Stimulated activated CD8-positive, alpha-beta memory T cell treated with anti-CD3 and anti-CD28 coated beads, Interleukin-7, amount 100 ng/mL, for 4 hours (primary cell): ENCODE measurements at regions not wholly inside any gene's neighbourhood (a gene's known extent, or its start where the extent isn't known, plus 50 kb on each side); places are given as distances from the start of the nearest gene placed in this dataset.

Experiments
- DNase-seq, 2 donors: peaks; one replicate each; pipeline ENCODE4 v3.0.0-alpha.2; 2020; ENCODE audit warnings: low read depth in 2 of 2

GRCh38 chr3:6097556-6097955 lies 763.4 kb upstream of the GRM7 start:
- no peak for DNase-seq

DNA sequence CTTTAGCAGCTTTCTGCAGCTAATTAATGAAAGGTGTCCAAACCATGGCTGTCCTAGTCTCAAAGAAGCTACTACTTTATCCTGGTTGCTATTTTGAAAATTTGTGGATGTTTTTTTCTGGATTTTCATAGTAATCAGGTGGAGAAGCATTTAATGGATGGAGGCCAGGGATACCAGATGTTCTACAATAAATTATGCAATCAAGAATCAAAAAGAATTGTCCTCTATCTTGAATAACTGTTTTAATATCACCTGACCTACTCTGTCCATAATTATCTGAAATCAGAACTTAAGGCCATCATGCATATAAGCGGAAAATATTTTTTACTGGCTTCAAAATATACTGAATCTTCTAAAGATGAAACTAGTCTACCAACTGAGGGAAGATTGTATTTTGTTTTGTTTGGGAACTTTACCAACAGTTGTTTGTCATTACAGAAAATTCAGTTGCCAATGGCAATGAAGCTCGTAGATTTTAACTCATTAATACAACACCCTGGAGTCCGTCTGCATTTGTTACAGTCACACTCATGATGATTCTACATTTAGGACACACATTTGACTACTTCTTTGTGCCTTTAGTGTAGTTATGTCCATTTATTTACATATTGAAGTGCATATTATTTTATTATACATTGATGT lies 762.3 kb upstream of the GRM7 start:
- no peak for DNase-seq

GRCh38 chr3:6099458-6100075 lies 761.3 kb upstream of the GRM7 start:
- DNase-seq = no peak

DNA sequence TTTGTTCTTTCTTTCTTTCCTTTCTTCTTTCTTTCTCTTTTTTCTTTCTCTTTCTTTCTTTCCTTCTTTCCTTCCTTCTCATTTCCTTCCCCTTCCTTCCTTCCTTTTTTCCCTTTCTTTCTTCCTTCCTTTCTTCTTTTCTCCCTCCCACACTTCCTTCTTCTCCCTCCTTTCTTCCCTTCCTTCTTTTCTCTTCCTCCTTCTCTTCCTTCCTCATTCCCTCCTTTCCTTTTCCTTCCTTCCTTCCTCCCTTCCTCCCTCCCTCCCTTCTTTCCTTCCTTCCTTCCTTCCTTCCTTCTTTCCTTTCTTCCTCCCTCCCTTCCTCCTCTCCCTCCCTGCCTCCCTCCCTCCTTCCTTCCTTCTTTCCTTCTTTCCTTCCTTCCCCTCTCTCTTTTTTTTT lies 755.7 kb upstream of the GRM7 start:
- no peak for DNase-seq

GRCh38 chr3:6108957-6109356 lies 752.0 kb upstream of the GRM7 start:
- no peak for DNase-seq

DNA sequence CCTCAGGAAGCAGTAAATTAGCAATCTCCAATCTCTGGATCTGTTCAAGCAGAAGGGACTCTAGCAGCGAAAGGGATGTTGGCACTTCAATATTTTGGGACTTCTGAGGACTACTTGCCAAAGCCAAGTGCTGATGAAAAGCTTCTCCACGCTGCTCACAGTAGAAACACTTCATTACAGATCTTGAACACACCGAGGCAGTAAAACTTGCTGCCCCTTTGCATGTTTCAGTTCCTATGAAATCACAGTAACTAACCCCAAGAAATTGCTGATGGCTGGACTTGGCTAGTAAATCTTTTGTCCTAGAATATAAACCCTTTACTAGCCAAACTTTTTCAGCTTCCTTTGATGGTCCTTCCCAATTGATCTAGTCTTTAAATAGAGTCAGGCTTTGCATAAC lies 750.5 kb upstream of the GRM7 start:
- DNase-seq = no peak

- DNase-seq = no peak
Measured at GRCh38 chr3:6112546-6112945, 748.4 kb upstream of the GRM7 start.

DNA sequence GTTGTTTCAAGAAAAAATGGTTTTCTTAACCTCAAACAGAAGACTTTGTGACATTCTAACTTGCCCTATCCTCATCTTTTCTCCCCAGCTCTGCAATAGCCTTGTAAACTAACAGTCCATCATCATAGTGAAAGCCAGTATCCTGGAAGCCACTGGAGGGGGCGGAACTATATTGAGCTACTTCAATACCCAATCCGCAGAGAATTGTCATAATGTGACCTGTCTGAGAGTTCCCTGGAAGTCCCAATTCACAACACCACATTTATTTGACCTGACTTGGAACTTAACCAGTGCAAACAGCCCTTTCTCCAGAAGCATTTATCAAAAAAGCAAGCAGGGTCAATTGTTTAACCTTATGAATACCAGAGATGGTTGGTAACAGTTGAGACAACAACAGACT lies 747.6 kb upstream of the GRM7 start:
- no peak for DNase-seq

- no peak for DNase-seq
Measured at GRCh38 chr3:6119367-6119766, 741.5 kb upstream of the GRM7 start.

- no peak for DNase-seq
Measured at GRCh38 chr3:6120786-6121185, 740.1 kb upstream of the GRM7 start.

GRCh38 chr3:6124875-6125274 lies 736.0 kb upstream of the GRM7 start:
- no peak for DNase-seq

GRCh38 chr3:6125520-6125919 lies 735.4 kb upstream of the GRM7 start:
- DNase-seq = no peak

DNA sequence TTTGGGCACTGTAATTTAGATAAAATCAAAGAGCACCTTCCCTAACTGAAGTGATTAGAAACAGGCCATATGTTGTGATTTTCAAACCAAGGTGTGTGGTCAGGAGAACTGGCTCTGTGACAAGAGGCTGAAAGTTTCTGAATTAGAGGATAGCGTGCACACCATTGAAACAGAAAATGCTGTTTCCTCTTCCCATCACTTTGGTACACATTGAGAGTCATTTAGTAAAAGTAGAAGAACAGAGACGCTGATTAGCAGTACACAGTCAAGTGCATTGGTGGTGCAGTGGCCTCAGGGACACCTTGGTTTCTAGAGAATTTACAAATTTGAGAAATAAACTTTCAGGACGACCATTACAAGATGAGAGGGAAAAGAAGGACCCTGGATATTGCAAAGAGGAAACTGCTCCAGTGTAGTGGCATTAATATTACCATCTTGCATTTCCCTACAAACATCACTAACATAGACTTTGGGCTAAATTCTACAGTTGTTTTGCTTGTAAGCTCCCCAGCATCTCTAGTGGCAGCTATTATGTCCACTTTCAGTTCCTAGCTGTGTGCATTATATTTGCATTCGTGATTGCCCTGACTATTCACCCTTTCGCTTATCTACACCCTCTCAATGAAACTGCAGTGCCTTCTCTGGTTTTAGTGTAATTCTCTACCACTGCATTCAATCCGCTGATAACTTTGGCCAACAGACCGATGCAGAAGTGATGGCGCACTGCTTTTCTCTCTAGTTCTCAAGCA lies 728.1 kb upstream of the GRM7 start:
- no peak for DNase-seq

GRCh38 chr3:6142707-6143106 lies 718.2 kb upstream of the GRM7 start:
- no peak for DNase-seq

DNA sequence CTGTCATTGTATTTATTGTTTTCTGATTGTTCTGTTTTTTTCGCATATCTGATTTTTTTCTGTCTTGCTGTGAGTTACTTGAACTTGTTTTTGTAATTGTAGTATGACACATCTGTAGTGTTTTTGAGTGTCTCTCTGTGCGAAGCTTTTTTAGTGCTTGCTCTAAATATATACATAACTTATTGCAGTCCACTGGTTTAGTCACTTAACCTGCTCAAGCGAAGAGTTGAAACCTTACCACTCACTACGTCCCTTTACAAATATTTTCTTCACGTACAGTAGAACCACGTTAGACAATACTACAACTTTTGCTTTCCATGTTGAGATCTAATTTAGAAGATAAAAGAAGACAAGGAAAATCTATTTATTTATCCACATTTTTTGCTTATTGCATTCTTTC lies 713.0 kb upstream of the GRM7 start:
- no peak for DNase-seq

DNA sequence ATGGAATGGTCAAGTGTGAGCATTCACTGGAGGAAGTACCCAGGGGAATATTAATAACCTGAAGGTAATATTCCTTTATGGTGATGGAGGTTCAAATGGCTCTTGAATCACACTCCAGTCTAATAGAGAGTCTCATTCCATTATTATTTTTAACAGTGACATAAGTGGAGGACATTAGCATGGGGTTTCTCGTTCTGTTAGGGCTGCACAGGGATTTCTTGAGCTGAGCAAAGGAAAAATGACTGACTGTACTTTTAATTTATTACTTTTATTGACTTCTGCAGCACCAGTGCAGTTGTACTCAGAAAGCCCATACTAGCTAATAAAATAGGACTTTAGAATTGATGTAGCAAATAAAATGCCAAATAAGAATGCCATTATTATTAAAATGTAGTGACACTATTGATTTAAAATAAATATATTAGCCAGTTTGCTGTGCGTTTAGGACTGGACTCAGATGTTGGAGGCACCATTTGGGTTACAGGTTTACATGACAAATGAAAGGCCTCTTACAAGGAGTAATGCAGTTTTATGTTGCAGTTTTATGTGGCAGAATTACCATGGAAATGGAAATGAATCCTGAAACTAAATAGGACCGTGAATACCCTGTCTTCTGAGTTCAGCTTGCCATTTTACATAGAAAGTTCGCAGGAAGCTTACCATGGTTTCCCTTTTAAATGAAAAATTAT lies 705.1 kb upstream of the GRM7 start:
- DNase-seq = no peak

DNA sequence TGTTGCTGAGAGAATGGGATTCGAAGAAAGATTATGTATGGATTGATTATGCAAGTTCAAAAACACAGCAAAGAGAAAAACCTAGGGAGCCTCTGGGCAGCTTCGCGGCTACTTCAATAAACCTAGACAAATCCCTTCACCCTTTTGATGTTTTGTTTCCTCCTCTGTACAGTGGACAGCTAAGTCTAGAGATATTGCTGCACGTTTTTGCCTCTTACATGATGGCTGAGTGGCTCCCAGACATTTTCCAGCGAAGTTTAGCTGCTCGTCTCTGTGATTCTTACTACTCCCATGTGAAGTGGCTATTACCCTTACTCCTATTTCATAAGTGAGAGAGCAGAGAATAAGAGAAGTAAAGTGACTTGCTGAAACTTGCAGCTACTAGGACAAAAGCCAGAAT lies 695.0 kb upstream of the GRM7 start:
- no peak for DNase-seq

- no peak for DNase-seq
Measured at GRCh38 chr3:6168256-6168655, 692.7 kb upstream of the GRM7 start.

DNA sequence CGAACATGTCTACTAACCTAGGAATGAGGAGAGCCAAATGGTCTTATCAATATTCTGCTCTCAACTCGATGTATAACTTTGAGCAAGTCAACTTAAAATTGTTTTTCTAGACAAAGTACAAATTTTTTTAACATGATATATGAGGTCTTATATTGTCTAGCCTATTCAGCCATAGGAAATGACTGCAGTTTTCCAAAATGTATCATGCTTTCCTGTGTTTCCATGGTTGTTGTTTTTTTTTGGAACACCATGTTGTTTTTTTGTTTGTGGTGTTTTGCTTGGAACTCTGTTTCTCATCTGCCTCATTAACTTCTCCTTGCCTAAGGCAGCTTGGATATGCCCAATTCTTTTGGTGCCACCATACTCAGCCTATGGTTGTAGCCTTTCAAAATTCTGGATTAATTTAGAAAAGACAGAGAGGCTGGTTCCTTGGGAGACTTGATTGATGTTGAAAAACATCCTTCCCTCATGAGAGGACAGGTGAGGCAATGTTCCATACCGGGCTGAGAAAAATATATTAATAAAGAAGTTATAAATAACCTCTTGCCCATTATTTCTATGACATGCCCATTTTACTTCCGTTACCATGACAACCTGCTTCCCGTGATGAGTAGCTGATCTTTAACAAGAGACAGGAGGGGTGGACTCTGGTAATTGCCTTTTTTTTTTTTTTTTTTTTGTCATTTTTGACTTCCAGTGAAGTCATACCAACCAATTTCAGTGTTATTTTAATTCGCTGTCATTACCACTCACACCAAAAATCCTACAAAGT lies 687.9 kb upstream of the GRM7 start:
- DNase-seq = no peak

GRCh38 chr3:6177417-6177816 lies 683.5 kb upstream of the GRM7 start:
- DNase-seq = no peak

DNA sequence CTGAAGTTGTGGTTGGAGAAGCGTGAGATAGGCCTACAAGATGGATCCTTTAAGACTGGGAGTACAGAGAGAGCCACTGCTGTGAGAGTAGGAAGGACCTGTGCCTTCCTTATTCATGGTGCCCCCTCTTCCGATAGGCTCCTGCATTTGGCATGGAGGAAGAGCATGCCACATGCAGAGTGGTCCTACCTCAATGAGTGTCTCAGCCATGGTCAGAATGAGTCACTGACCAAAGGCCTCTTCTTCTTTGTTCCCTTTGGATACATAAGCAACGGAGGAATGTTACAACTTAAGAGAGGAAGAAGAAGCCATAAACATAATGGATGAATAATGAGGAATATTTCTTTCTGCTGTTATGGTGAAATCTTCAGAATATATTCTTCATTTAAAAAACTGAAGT lies 681.2 kb upstream of the GRM7 start:
- DNase-seq = no peak

GRCh38 chr3:6180171-6180570 lies 680.7 kb upstream of the GRM7 start:
- no peak for DNase-seq
